ENCODE measurements at regions not wholly inside any gene's neighbourhood (a gene's known extent, or its start where the extent isn't known, plus 50 kb on each side); places are given as distances from the start of the nearest gene placed in this dataset.

DNA sequence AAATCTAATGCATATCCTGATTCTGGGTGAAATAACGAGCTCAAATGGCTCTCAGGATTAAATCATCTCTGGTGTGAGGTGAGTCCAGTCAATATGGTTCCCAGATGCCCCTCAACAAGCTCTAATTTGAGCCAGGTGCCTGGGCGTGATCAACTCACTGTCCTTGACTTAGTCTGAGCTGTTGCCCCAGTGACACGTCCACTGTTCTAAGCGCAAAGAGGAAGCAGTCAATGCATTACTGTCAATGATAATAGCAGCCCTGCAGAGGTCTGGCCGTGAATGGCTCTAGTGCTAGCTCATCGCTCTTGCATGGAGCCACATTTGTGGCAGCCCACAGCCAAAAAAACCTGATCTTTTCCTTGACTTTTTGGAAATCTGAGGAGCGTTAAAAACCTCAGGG is 128.6 kb upstream of the EFNA5 start:
- Histone ChIP-seq H3K4me3 (no peak overlapping the region), H3K27me3 (no peaks in the 10 kb centered on the region), H3K27ac (no peak overlapping the region), H3K36me3 (no peaks in the 10 kb centered on the region), H3K9me3 (no peaks in the 10 kb centered on the region), H3K4me1 (no peaks in the 10 kb centered on the region)
- no peak for DNase-seq
- in situ Hi-C loops (cut with MboI; ENCODE audit: low pct_ligation_motif_present in 1 of 4, low pct_unique_long_range_greater_than_20kb in 1 of 4, low sequenced_read_pairs in 3 of 4): no loop called here
- TF ChIP-seq POLR2AphosphoS5 (IDR thresholded peaks at IDR 0.05): no peak
- TF ChIP-seq, protein P1, sequence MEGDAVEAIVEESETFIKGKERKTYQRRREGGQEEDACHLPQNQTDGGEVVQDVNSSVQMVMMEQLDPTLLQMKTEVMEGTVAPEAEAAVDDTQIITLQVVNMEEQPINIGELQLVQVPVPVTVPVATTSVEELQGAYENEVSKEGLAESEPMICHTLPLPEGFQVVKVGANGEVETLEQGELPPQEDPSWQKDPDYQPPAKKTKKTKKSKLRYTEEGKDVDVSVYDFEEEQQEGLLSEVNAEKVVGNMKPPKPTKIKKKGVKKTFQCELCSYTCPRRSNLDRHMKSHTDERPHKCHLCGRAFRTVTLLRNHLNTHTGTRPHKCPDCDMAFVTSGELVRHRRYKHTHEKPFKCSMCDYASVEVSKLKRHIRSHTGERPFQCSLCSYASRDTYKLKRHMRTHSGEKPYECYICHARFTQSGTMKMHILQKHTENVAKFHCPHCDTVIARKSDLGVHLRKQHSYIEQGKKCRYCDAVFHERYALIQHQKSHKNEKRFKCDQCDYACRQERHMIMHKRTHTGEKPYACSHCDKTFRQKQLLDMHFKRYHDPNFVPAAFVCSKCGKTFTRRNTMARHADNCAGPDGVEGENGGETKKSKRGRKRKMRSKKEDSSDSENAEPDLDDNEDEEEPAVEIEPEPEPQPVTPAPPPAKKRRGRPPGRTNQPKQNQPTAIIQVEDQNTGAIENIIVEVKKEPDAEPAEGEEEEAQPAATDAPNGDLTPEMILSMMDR (IDR thresholded peaks at IDR 0.05): no peak
- no peak for TF ChIP-seq EP300 (IDR thresholded peaks at IDR 0.05; ENCODE audit: low read depth)
- no peak for TF ChIP-seq POLR2A (IDR thresholded peaks at IDR 0.05)
- 81 to 82% methylated on average over 5 to 7 of the region's 7 CpGs for WGBS, 2 donors (ENCODE audit: low coverage in 1 of 2)
- intact Hi-C loops (cut with DNase I; ENCODE audit: low total_unique reads): no loop called here

DNA sequence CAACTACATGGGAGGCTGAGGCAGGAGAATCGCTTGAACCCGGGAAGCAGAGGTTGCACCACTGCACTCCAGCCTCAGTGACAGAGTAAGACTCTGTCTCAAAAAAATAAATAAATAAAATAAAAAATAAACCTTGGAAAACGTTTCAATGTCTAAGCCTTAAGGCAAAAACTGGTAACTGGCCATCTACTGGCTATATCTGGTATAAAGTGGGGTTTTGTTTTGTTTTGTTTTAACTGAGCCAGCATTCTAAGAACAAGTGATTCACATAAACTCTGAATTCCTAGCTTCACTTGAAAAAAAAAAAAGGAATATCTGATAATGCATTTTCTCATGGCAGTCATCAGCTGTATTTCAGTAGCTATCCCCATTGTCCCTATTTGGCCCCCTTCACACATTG is 126.1 kb upstream of the EFNA5 start:
- intact Hi-C loops (cut with DNase I; ENCODE audit: low total_unique reads) (no loop called here), in situ Hi-C loops (cut with MboI; ENCODE audit: low pct_ligation_motif_present in 1 of 4, low pct_unique_long_range_greater_than_20kb in 1 of 4, low sequenced_read_pairs in 3 of 4) (no loop called here)
- H3K36me3 ChIP-seq: no peaks in the 10 kb centered on the region
- H3K4me1 ChIP-seq: no peaks in the 10 kb centered on the region
- no peak for DNase-seq
- TF ChIP-seq EP300 (IDR thresholded peaks at IDR 0.05; ENCODE audit: low read depth) (no peak), POLR2AphosphoS5 (IDR thresholded peaks at IDR 0.05) (no peak), POLR2A (IDR thresholded peaks at IDR 0.05) (no peak)
- TF ChIP-seq, protein P1 (IDR thresholded peaks at IDR 0.05): no peak
- 77 to 89% methylated on average over 3 of the region's 3 CpGs for WGBS, 2 donors (ENCODE audit: low coverage in 1 of 2)
- no peaks in the 10 kb centered on the region for H3K27me3 ChIP-seq
- H3K9me3 ChIP-seq: no peaks in the 10 kb centered on the region
- H3K27ac ChIP-seq: no peak overlapping the region
- H3K4me3 ChIP-seq: no peak overlapping the region

DNA sequence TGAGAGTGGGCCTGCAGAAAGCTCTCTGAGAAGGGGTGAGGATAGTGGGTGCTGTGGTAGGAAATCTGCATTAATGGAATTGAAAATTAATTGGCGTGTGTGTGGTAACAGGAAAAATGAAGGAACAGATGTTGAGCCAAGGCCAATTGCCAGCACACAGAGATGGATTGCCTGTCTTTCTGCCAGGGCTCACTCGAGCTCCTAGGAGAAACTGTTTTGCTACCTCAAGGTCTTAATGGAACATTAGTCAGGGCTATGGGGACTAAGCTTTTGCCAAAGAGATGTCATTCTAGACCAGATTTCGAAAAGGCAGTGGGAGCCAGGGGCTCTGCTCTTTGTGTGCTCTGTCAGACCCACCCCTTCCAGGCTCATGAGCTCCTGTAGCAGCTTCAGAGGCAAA is 124.0 kb upstream of the EFNA5 start:
- WGBS, 2 donors (ENCODE audit: low coverage in 1 of 2): 80 to 84% methylated on average over 2 to 3 of the region's 3 CpGs
- no peaks in the 10 kb centered on the region for H3K36me3 ChIP-seq
- no peak overlapping the region for H3K4me3 ChIP-seq
- no peak overlapping the region for H3K27ac ChIP-seq
- no peaks in the 10 kb centered on the region for H3K4me1 ChIP-seq
- no peaks in the 10 kb centered on the region for H3K9me3 ChIP-seq
- TF ChIP-seq POLR2AphosphoS5 (IDR thresholded peaks at IDR 0.05): no peak
- no peak for TF ChIP-seq EP300 (IDR thresholded peaks at IDR 0.05; ENCODE audit: low read depth)
- TF ChIP-seq POLR2A (IDR thresholded peaks at IDR 0.05): no peak
- TF ChIP-seq, protein P1 (IDR thresholded peaks at IDR 0.05): no peak
- DNase-seq: no peak
- intact Hi-C loops (cut with DNase I; ENCODE audit: low total_unique reads): no loop called here
- H3K27me3 ChIP-seq: no peaks in the 10 kb centered on the region
- in situ Hi-C loops (cut with MboI; ENCODE audit: low pct_ligation_motif_present in 1 of 4, low pct_unique_long_range_greater_than_20kb in 1 of 4, low sequenced_read_pairs in 3 of 4): no loop called here

DNA sequence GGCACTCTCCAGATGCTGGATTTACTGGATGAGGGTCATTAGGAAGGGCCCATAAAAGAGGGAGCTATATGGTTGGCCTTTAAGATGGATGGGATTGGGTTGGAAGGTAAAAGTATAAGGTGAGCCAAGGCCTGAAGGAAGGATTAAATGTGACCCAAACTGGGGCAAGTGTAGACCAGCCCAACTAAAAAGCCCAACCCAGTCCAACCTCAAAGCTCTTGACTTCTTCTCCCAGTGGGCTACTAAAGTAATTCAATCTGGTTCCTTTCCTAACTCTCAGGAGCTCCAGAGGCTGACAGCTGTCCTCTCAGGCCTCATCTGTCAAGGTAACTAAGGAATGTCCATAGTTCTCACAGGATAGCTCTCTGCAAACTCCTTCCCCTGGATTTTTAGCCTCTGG is 122.2 kb upstream of the EFNA5 start:
- H3K4me3 ChIP-seq: no peak overlapping the region
- no peaks in the 10 kb centered on the region for H3K27me3 ChIP-seq
- intact Hi-C loops (cut with DNase I; ENCODE audit: low total_unique reads) (no loop called here), in situ Hi-C loops (cut with MboI; ENCODE audit: low pct_ligation_motif_present in 1 of 4, low pct_unique_long_range_greater_than_20kb in 1 of 4, low sequenced_read_pairs in 3 of 4) (no loop called here)
- no peak for DNase-seq
- no peaks in the 10 kb centered on the region for H3K4me1 ChIP-seq
- H3K9me3 ChIP-seq: no peaks in the 10 kb centered on the region
- TF ChIP-seq POLR2AphosphoS5 (IDR thresholded peaks at IDR 0.05) (no peak), POLR2A (IDR thresholded peaks at IDR 0.05) (no peak), EP300 (IDR thresholded peaks at IDR 0.05; ENCODE audit: low read depth) (no peak)
- TF ChIP-seq, protein P1 (IDR thresholded peaks at IDR 0.05): no peak
- H3K36me3 ChIP-seq: no peaks in the 10 kb centered on the region
- no peak overlapping the region for H3K27ac ChIP-seq
